SK-MEL-5 (cell line): ENCODE measurements at regions not wholly inside any gene's neighbourhood (a gene's known extent, or its start where the extent isn't known, plus 50 kb on each side); places are given as distances from the start of the nearest gene placed in this dataset.
"Not testable (repeated sequence)": the region's sequence is repeated elsewhere in the genome, so short reads cannot be mapped to it uniquely, and the experiment has no call there.

ENCODE experiments used
- DNase-seq: peaks from one replicate; pipeline ENCODE4 v3.0.0-alpha.2; 2016; ENCODE audit warnings: low read depth, low spot score
- in situ Hi-C: cut with HindIII; loops from 2 replicates; pipeline ENCODE4 v1.10.0; 2016; ENCODE audit warnings: low sequenced_read_pairs, high pct_unique_total_duplicates, low pct_unique_long_range_greater_than_20kb
- small RNA-seq, 2 experiments: library from RNA; depleted of rRNA; stranded (forward); fragments of <200 nt; gene quantifications; one replicate each; pipeline ENCODE3, GENCODE V24; 2014

DNA sequence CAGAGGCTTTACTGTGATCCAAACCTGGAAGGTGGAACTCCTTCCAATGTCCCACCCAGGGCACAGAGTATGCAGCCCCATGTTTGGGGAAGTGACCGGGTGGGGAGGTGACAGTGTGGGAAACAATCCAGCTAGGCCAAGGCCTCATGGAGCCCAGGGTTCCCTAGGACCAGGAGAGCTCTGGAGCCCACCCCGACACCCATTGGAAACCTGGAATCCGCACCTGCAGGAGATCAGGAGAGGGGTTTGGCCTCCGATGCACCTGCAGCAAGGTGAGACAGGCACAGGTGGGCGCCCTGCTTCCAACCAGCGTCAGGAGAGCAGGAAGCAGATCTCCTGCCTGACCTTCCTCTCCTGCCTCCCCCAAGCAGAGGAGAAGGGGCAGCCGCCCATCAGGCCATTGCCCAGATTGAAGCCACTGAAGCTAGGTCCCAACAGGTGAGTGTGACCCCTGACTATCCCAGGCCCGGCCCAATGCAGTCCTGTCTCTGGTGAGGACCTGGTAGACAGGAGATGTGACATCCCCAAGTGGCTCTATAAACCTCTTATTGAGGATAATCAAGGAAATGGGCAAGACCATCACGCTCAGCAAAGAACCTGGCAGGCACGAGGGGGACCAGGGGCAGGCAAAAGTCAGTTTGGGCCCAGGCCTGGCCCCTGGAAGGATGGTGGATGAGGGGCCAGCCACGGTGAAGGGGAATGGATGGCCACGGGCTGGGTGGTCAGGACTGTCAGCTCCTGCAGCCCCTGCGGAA lies 53.1 kb upstream of the CSPG4 start:
- in situ Hi-C loops: not testable (repeated sequence)

DNA sequence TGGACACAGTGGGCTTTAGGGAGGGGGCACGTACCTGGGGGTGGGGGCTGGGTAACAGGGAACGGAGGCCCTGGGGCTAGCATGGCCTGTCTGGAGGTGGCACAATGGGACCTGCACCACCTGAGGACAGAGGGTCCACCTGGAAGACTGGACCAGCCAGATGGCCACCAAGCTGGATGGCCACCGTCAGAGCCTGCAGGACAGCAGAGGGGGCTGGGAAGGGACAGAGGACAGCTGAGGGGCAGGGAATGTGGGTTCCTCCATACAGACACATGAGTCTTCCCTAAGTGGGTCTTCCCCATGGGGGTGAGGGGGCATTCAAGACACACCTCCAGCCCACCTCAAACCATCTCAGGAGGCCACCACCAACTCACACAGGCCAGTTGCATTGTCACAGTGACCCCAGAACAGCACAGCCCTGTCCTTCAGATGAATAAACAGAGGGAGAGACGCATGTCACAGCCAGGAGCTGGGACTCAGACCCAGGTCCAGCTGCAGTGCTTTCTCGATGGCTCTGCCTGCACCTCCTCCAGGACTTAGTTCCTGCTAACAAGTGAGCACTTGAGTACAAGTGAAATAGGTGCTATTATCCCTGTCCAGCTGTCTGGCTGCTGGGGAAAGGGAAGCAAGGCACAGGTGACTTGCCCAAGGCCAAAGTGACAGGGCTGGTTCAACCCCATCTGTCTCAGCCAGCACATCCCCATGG lies 52.4 kb upstream of the CSPG4 start:
- DNase-seq, in situ Hi-C loops: not testable (repeated sequence)

More for the DNA sequence above, 53.1 kb upstream of the CSPG4 start:
- not testable (repeated sequence) for DNase-seq

DNA sequence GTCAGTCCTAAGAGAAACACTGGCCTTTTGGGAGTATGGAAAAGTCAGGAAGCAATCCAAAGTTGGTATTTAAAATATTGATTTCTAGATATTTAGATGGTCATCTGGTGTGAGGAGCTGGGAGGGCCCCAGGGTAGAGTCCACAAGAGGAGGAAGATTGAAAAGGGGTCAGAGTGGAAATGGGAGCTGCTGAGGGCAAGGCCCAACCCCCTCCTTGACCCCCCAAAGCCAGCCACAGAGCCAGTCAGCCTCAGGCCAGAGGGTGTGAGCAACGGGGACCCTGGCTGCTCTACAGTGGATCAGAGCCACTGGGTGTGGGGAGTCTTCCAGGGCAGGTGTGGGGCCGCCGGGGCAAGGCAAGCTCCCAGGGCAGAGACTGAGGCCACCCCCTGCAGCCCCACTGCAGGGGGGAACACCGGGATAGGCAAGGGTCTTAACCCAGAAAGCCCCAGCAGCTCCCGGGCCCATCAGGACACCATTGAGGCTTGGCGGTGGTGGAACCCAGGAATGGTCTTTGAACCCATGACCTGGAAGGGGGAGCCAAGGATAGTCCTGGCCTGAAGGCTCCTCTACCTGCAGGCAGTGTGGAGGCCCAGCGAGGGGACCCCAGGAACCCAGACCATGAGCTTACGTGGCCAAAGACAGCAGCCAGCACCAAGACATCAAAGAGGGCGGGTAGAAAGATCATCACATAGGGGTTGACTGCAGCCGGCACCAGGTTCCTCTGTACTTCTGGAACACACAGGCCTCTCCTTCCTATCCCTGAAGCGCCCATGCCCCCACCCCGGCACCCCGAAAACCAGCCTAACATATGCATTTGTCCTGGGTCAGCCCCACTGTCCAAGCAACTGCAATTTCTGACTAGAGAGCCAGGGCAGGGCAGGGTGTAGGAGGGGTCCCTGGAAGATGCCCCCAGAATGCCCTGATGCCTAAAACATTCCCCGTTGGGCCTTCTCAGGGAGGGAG lies 51.3 kb upstream of the CSPG4 start:
- in situ Hi-C loops, DNase-seq: not testable (repeated sequence)

DNA sequence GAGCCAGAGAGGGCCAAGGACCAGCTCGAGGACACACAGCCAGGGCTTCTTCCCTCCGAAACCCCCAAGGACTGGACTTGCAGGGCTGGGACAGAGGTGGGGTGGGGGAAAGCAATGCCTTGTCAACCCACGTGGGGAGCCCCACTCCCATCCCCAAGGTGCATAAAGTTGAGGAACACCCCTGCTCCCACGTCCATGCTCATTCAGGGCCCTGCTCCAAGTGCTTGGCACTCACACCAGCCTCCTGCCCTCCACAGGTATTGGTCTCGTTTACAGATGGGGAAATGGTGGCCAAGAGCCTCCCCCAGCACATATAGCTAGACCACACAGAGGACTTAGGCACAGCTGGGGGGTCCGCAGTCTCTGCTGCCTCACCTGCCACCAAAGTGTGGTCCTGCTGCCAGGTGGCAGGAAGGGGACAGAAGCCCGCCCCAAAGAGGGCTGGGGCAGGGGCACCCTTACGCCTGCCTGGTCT lies 50.5 kb upstream of the CSPG4 start:
- DNase-seq: no peak
- in situ Hi-C loops: no loop called here

Small RNAs in the stretch of these regions (small RNA-seq; reads per million reads assigned to genes)
- gene RN7SL319P: 0 reads per million in 2 experiments
